GM12878 (cell line): ENCODE measurements at regions not wholly inside any gene's neighbourhood (a gene's known extent, or its start where the extent isn't known, plus 50 kb on each side); places are given as distances from the start of the nearest gene placed in this dataset.

Source experiments
- ATAC-seq: fragments of 200-7000 bp; cut with Tn5 transposase; 3 replicates; pipeline ENCODE4 v1.9.1; 2020; ENCODE audit warnings: mild to moderate bottlenecking, moderate library complexity
- BruUV-seq: library from RNA; stranded (reverse); fragments of 400-500 nt; replicated peaks from 2 replicates; lab custom pipeline; 2021; lab: Mats Ljungman, UMichigan
- CTCF ChIA-PET: fragments of 300-600 bp; sonication (Branson Sonifier 250); formaldehyde crosslinking; extraction: SDS; loops from one replicate; lab custom pipeline; 2021; ENCODE audit warnings: inconsistent platforms; lab: Yijun Ruan, JAX
- POLR2A ChIA-PET: fragments of 350-600 bp; formaldehyde crosslinking; extraction: SDS; loops from one replicate; lab custom pipeline; 2021; ENCODE audit warnings: inconsistent platforms; lab: Charles Lee
- RAD21 ChIA-PET: fragments of 300-600 bp; sonication (Branson Sonifier 250); formaldehyde crosslinking; loops from one replicate; lab custom pipeline; 2023; ENCODE audit warnings: antibody characterized with exemption; ENCODE audit not compliant: unreplicated experiment; lab: Charles Lee
- SMC1A ChIA-PET: fragments of 300-600 bp; sonication (Branson Sonifier 250); formaldehyde crosslinking; loops from one replicate; lab custom pipeline; 2023; ENCODE audit not compliant: unreplicated experiment, uncharacterized antibody; lab: Charles Lee
- DNase-seq: peaks from one replicate; pipeline ENCODE4 v3.0.0-alpha.2; 2011; ENCODE audit warnings: low read depth, low spot score
- FAIRE-seq: peaks from 3 replicates; lab custom pipeline; 2011; peaks lifted over from hg19 to GRCh38; lab: Jason Lieb, UNC
- H2AFZ ChIP-seq: 2 replicates; pipeline ENCODE4 v1.6.0; 2011; ENCODE audit warnings: low read depth, low read length, control low read depth; ENCODE audit not compliant: control insufficient read depth
- H3K27ac ChIP-seq: 2 replicates; pipeline ENCODE4 v1.5.1; 2011; ENCODE audit warnings: control low read depth; ENCODE audit not compliant: control insufficient read depth, insufficient read depth
- H3K27me3 ChIP-seq, 2 experiments: replicated peaks in 1 of 2; 2 replicates each; pipeline versions ENCODE4 v1.6.0 to v1.6.1; 2011; ENCODE audit warnings: low read length in 1 of 2; ENCODE audit not compliant: control insufficient read depth in 2 of 2, insufficient read depth in 2 of 2
- H3K36me3 ChIP-seq, 2 experiments: 2 replicates each; pipeline ENCODE4 v1.5.1; 2011; ENCODE audit warnings: low read length in 1 of 2; ENCODE audit not compliant: control insufficient read depth in 2 of 2, insufficient read depth in 2 of 2
- H3K4me1 ChIP-seq: 2 replicates; pipeline ENCODE4 v1.6.1; 2011; ENCODE audit warnings: mild to moderate bottlenecking, low read length, moderate library complexity, mixed read lengths; ENCODE audit not compliant: control insufficient read depth, insufficient read depth
- H3K4me2 ChIP-seq: 2 replicates; pipeline ENCODE4 v1.6.0; 2011; ENCODE audit warnings: control low read depth; ENCODE audit not compliant: control insufficient read depth, insufficient read depth
- H3K4me3 ChIP-seq: fragments of 200-600 bp; sonication (generic); 2 replicates; pipeline ENCODE4 v1.5.1; 2016
- H3K79me2 ChIP-seq: 2 replicates; pipeline ENCODE4 v1.6.0; 2011; ENCODE audit warnings: low read length; ENCODE audit not compliant: control insufficient read depth, insufficient read depth
- H3K9ac ChIP-seq: 2 replicates; pipeline ENCODE4 v1.8.0; 2011; ENCODE audit warnings: low read length, control low read depth, mixed read lengths; ENCODE audit not compliant: control insufficient read depth, insufficient read depth
- H3K9me3 ChIP-seq: replicated peaks from 3 replicates; pipeline ENCODE4 v1.5.1; 2011; ENCODE audit warnings: mild to moderate bottlenecking, low read length; ENCODE audit not compliant: control insufficient read depth, insufficient read depth
- H4K20me1 ChIP-seq: 2 replicates; pipeline ENCODE4 v1.6.0; 2011; ENCODE audit not compliant: control insufficient read depth, insufficient read depth
- BHLHE40 ChIP-seq, 2 experiments: fragments of 450-650 bp in 1 of 2; IDR thresholded peaks; 2 replicates each; pipeline ENCODE4 v1.6.1; 2011 to 2017; ENCODE audit warnings: low read depth in 2 of 2, borderline replicate concordance in 1 of 2, improper control_type of control experiment in 1 of 2, low read length in 1 of 2, mild to moderate bottlenecking in 1 of 2
- EZH2 ChIP-seq: IDR thresholded peaks from 2 replicates; pipeline ENCODE4 v1.6.1; 2012; ENCODE audit warnings: low read depth, mild to moderate bottlenecking, control low read depth, inconsistent platforms, low read length, borderline replicate concordance; ENCODE audit not compliant: control insufficient read depth
- GABPA ChIP-seq: IDR thresholded peaks from 2 replicates; pipeline ENCODE4 v1.6.1; 2014; ENCODE audit warnings: antibody characterized with exemption, low read depth, mild to moderate bottlenecking, inconsistent platforms
- NR2C2 ChIP-seq: IDR thresholded peaks from 2 replicates; pipeline ENCODE4 v1.6.1; 2011; ENCODE audit warnings: borderline replicate concordance, low read depth; ENCODE audit not compliant: control insufficient read depth, insufficient read length
- POLR2A ChIP-seq: IDR thresholded peaks from 2 replicates; pipeline ENCODE4 v1.6.1; 2011; ENCODE audit warnings: low read depth, mild to moderate bottlenecking, low read length
- SMAD5 ChIP-seq: IDR thresholded peaks from 2 replicates; pipeline ENCODE4 v1.6.1; 2016; ENCODE audit warnings: antibody characterized with exemption, low read depth
- SMC3 ChIP-seq: IDR thresholded peaks from 2 replicates; pipeline ENCODE4 v1.6.1; 2011; ENCODE audit warnings: low read length, improper control_type of control experiment, borderline replicate concordance
- STAT1 ChIP-seq: fragments of 450-650 bp; conservative IDR thresholded peaks from 2 replicates; pipeline ENCODE4 v1.6.1; 2014; ENCODE audit warnings: antibody characterized with exemption, mild to moderate bottlenecking
- TAF1 ChIP-seq: IDR thresholded peaks from 2 replicates; pipeline ENCODE4 v1.6.1; 2011; ENCODE audit warnings: mild to moderate bottlenecking, low read depth, low read length, borderline replicate concordance
- ZNF24 ChIP-seq: fragments of 450-650 bp; IDR thresholded peaks from 2 replicates; pipeline ENCODE4 v1.6.1; 2017; ENCODE audit warnings: antibody characterized with exemption, mild to moderate bottlenecking
- WGBS: methylation state at CpG from one replicate; pipeline ENCODE4 v1.1.6; 2016; ENCODE audit warnings: low lambda C conversion rate; ENCODE audit not compliant: insufficient replicate concordance, insufficient coverage; ENCODE audit errors: missing lambda C conversion rate; 5-methylcytosine and 5-hydroxymethylcytosine counted together
- in situ Hi-C: fragments of 300-500 bp; cut with MboI; formaldehyde crosslinking; loops from 9 replicates; pipeline ENCODE4 v1.14.3; 2018; ENCODE audit warnings: mixed read lengths
- intact Hi-C: fragments of 100-400 bp; cut with micrococcal nuclease; formaldehyde crosslinking; loops from one replicate; pipeline ENCODE4 v1.14.2; 2022; ENCODE audit not compliant: unreplicated experiment

DNA sequence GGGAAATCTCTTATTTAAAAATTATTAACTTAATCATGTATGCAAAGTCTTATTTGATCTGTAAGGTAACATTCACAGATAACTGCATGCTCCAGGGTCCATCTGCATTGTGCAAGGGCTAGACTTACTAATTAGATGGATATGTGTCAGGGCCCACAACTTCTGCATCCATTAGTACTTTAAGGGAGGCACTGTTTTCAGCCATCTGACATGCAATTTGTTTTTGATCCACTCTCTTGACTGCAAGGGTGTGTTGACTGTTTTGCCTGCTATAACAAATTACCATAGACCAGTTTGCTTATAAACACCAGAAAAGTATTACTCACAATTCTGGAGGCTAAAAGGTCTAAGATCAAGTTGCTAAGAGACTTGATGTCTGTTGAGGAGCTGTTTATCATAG is 542.1 kb upstream of the HS3ST1 start:
- Histone ChIP-seq H3K4me3 (no peak overlapping the region), H3K79me2 (no peaks in the 10 kb centered on the region), H3K9me3 (no peaks in the 10 kb centered on the region), H3K4me1 (no peaks in the 10 kb centered on the region), H3K27me3 (no peaks in the 10 kb centered on the region), H3K9ac (no peak overlapping the region), H3K36me3 (no peaks in the 10 kb centered on the region), H2AFZ (no peak overlapping the region), H4K20me1 (no peaks in the 10 kb centered on the region), H3K4me2 (no peak overlapping the region), H3K27ac (no peak overlapping the region)
- ATAC-seq, result no peak
- FAIRE-seq, result no peak
- in situ Hi-C loops (no loop called here), intact Hi-C loops (no loop called here)
- no peak for DNase-seq
- CTCF ChIA-PET, result interaction anchor here (0.6 kb wide), 1 partner anchor 12 kb away, joined by 3 read pairs; no protein-coding TSS in a partner anchor
- POLR2A ChIA-PET, result no interaction called here
- no TSS peak for BruUV-seq
- SMC1A ChIA-PET, result no interaction called here
- RAD21 ChIA-PET, result no interaction called here
- TF ChIP-seq ZNF24, result no peak
- TF ChIP-seq SMAD5, result no peak
- TF ChIP-seq STAT1, result no peak
- TF ChIP-seq BHLHE40 (IDR thresholded peaks at IDR 0.05; ENCODE audit: borderline replicate concordance in 1 of 2, low read depth in 2 of 2, low read length in 1 of 2), result no peak
- no peak for TF ChIP-seq TAF1
- no peak for TF ChIP-seq POLR2A

DNA sequence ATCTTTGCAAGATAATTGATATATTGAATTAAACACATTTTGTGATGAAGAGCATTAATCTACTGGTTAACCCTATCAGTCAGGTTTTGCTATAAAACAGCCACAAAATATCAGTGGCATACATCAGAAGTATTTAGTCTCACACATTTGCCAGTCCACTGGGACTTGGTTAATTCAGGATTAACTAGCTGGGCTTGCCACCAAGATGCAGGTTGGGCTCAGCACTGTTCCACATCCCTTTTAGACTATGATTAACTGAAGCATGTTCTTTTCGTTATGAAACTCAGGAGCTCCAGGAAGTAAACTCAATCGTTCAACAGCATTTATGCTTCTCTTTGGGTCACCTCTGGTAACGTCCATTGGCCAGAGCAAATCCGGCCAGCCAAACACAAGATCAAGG is 538.1 kb upstream of the HS3ST1 start:
- Histone ChIP-seq H3K27me3 (no peaks in the 10 kb centered on the region), H2AFZ (no peak overlapping the region), H3K4me3 (no peak overlapping the region), H4K20me1 (no peaks in the 10 kb centered on the region), H3K4me2 (no peak overlapping the region), H3K79me2 (no peaks in the 10 kb centered on the region), H3K36me3 (no peaks in the 10 kb centered on the region), H3K27ac (no peak overlapping the region), H3K4me1 (no peaks in the 10 kb centered on the region), H3K9me3 (no peaks in the 10 kb centered on the region), H3K9ac (no peak overlapping the region)
- SMC1A ChIA-PET, result no interaction called here
- FAIRE-seq (no peak), DNase-seq (no peak), ATAC-seq (no peak)
- POLR2A ChIA-PET, result no interaction called here
- intact Hi-C loops (no loop called here), in situ Hi-C loops (no loop called here)
- RAD21 ChIA-PET, result no interaction called here
- CTCF ChIA-PET, result no interaction called here
- 20% methylated on average over 4 of the region's 4 CpGs for WGBS
- TF ChIP-seq SMAD5 (no peak), GABPA (no peak), SMC3 (no peak), EZH2 (no peak), NR2C2 (no peak)
- no TSS peak for BruUV-seq
